CD4-positive, CD25-positive, alpha-beta regulatory T cell (primary cell): ENCODE measurements at regions not wholly inside any gene's neighbourhood (a gene's known extent, or its start where the extent isn't known, plus 50 kb on each side); places are given as distances from the start of the nearest gene placed in this dataset.

ENCODE experiments used
- ATAC-seq, 2 donors: fragments of 150-1000 bp; cut with Tn5 transposase; one replicate each; pipeline ENCODE4 v1.10.0; 2021; ENCODE audit warnings: low read depth in 2 of 2, moderate number of reproducible peaks in 2 of 2, moderate library complexity in 1 of 2
- DNase-seq, 3 donors: peaks; one replicate each; pipeline versions ENCODE4 v3.0.0 to v3.0.0-alpha.2; 2012 to 2022; ENCODE audit warnings: mixed read lengths in 1 of 3
- H3K27ac ChIP-seq: one replicate; pipeline ENCODE4 v1.7.0; 2013; ENCODE audit warnings: mild to moderate bottlenecking, low read length; ENCODE audit not compliant: insufficient read depth, poor library complexity, severe bottlenecking
- H3K27me3 ChIP-seq: one replicate; pipeline ENCODE4 v1.7.0; 2013; ENCODE audit warnings: low read length; ENCODE audit not compliant: control insufficient read depth, insufficient read depth
- H3K36me3 ChIP-seq: one replicate; pipeline ENCODE4 v1.7.0; 2013; ENCODE audit warnings: mild to moderate bottlenecking, low read length, moderate library complexity; ENCODE audit not compliant: control insufficient read depth, insufficient read depth
- H3K4me1 ChIP-seq: 2 replicates; pipeline ENCODE4 v1.7.0; 2013; ENCODE audit warnings: mild to moderate bottlenecking, low read length; ENCODE audit not compliant: insufficient read depth, control insufficient read depth, poor library complexity, severe bottlenecking
- H3K4me3 ChIP-seq: one replicate; pipeline ENCODE4 v1.7.0; 2013; ENCODE audit warnings: low read depth, mild to moderate bottlenecking, low read length, moderate library complexity
- H3K9me3 ChIP-seq, 2 experiments: 1 replicate in 1 of 2; 2 replicates in 1 of 2; pipeline ENCODE4 v1.7.0; 2013; ENCODE audit warnings: low read length in 2 of 2, mild to moderate bottlenecking in 1 of 2, moderate library complexity in 1 of 2; ENCODE audit not compliant: control insufficient read depth in 2 of 2
- H3K27ac Mint-ChIP-seq, 3 donors: one replicate each; pipeline ENCODE4 v1.8.0; 2020 to 2022; ENCODE audit warnings: mild to moderate bottlenecking in 3 of 3, mixed read lengths in 3 of 3, moderate library complexity in 2 of 3
- H3K27me3 Mint-ChIP-seq: one replicate; pipeline ENCODE4 v1.8.0; 2022; ENCODE audit warnings: mild to moderate bottlenecking, mixed read lengths
- H3K36me3 Mint-ChIP-seq: one replicate; pipeline ENCODE4 v1.8.0; 2020; ENCODE audit warnings: mixed read lengths
- H3K4me1 Mint-ChIP-seq, 4 donors: one replicate each; pipeline ENCODE4 v1.8.0; 2020 to 2022; ENCODE audit warnings: mixed read lengths in 4 of 4, mild to moderate bottlenecking in 1 of 4
- H3K4me3 Mint-ChIP-seq, 4 donors: one replicate each; pipeline ENCODE4 v1.8.0; 2020 to 2022; ENCODE audit warnings: mild to moderate bottlenecking in 4 of 4, mixed read lengths in 4 of 4, moderate library complexity in 3 of 4
- H3K9me3 Mint-ChIP-seq, 7 donors: one replicate each; pipeline ENCODE4 v1.8.0; 2020 to 2022; ENCODE audit warnings: mixed read lengths in 7 of 7, mild to moderate bottlenecking in 3 of 7, moderate library complexity in 2 of 7

DNA sequence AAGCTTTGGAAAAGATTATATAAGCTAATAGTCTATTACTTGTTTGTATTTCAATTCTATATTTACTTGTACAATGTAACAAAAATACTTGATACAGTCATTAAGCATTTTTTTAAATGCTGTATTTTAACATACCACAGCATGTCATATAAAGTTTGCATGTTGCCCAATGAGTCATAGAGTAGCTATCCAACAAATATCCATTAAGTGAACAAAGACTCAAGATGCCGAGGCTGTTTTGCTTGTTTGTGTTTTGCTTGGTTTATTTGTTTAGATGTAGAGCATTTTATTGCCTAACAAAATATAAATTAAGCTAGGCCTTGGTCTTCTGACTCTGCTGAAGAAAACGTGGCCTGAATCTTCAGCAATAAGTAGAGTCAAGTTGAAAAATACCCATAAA lies 1584.3 kb upstream of the NUDT12 start:
- H3K9me3 Mint-ChIP-seq: peaks cover 0 to 5% (median 3%) of the 10 kb centered on the region in 7 donors
- H3K36me3 Mint-ChIP-seq: no peaks in the 10 kb centered on the region
- no peaks in the 10 kb centered on the region for H3K9me3 ChIP-seq
- H3K27ac Mint-ChIP-seq: no peak overlapping the region
- no peak overlapping the region for H3K4me3 Mint-ChIP-seq
- no peaks in the 10 kb centered on the region for H3K4me1 ChIP-seq
- H3K4me1 Mint-ChIP-seq: no peaks in the 10 kb centered on the region
- H3K27ac ChIP-seq: no peak overlapping the region
- no peaks in the 10 kb centered on the region for H3K27me3 Mint-ChIP-seq
- no peaks in the 10 kb centered on the region for H3K36me3 ChIP-seq
- DNase-seq: no peak
- H3K27me3 ChIP-seq: no peaks in the 10 kb centered on the region
- no peak overlapping the region for H3K4me3 ChIP-seq
- ATAC-seq: no peak

DNA sequence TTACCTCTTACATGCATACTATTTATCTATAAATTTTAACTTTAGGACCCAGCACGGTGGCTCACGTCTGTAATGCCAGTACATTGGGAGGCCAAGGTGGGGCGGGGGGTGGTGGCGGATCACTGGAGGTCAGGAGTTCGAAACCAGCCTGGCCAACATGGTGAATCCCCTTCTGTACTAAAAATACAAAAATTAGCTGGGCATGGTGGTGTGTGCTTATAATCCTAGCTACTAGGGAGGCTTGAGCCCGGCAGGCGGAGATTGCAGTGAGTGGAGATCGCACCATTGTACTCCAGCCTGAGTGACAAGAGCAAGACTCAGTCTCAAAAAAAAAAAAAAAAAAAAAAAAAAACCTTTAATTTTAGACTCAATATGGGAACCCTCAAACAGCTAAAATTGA lies 1582.6 kb upstream of the NUDT12 start:
- no peak overlapping the region for H3K4me3 ChIP-seq
- no peaks in the 10 kb centered on the region for H3K9me3 ChIP-seq
- Mint-ChIP-seq H3K4me3 (no peak overlapping the region), H3K36me3 (no peaks in the 10 kb centered on the region), H3K27me3 (no peaks in the 10 kb centered on the region), H3K9me3 (peaks cover 0 to 4% (median 0%) of the 10 kb centered on the region in 7 donors), H3K27ac (no peak overlapping the region), H3K4me1 (no peaks in the 10 kb centered on the region)
- no peaks in the 10 kb centered on the region for H3K4me1 ChIP-seq
- ATAC-seq (no peak), DNase-seq (no peak)
- H3K27ac ChIP-seq: no peak overlapping the region
- H3K27me3 ChIP-seq: no peaks in the 10 kb centered on the region
- H3K36me3 ChIP-seq: no peaks in the 10 kb centered on the region

DNA sequence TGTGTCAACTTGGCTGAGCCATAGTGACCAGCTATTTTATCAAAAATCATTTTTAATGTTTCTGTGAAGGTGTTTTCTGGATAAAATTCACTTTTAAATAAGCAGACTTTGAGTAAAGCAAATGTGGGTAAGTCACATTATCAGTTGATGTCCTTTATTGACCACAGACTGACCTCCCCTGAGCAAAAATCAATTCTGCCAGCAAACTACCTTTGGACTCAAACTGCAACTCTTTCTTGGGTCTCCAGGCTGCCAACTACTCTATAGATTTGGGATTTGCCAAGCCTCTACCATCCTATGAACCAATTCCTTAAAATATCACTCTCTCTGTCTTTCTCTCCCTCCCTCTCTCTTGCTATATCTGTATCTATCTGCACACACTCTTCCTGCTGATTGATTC lies 1571.7 kb upstream of the NUDT12 start:
- no peak for ATAC-seq
- Histone ChIP-seq H3K9me3 (peaks cover 0 to 4% of the 10 kb centered on the region in 2 experiments), H3K27me3 (no peaks in the 10 kb centered on the region), H3K36me3 (no peaks in the 10 kb centered on the region), H3K4me3 (no peak overlapping the region), H3K4me1 (no peaks in the 10 kb centered on the region), H3K27ac (no peak overlapping the region)
- no peaks in the 10 kb centered on the region for H3K36me3 Mint-ChIP-seq
- no peaks in the 10 kb centered on the region for H3K27me3 Mint-ChIP-seq
- H3K4me3 Mint-ChIP-seq: no peak overlapping the region
- H3K9me3 Mint-ChIP-seq: peaks cover 0 to 51% (median 7%) of the 10 kb centered on the region in 7 donors
- no peak for DNase-seq
- H3K27ac Mint-ChIP-seq: no peak overlapping the region
- no peaks in the 10 kb centered on the region for H3K4me1 Mint-ChIP-seq

DNA sequence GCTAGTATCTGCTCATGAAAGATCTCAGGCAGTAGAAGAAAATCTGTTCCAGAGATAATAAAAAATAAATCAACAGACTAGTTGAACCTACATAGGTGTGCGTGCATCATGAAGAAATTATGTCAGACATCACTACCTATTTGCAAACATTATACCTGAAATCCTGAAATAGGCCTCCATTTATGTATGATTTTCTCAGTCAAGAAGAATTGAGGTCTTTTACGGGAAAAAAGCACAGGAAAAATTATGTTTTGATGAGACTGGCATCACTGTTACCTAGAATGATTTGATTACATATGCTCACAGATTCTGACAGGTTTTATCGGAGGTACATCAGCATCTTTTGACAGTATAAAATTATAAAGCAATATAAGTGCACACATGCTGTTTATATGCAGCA lies 1570.5 kb upstream of the NUDT12 start:
- no peak overlapping the region for H3K27ac ChIP-seq
- no peaks in the 10 kb centered on the region for H3K36me3 Mint-ChIP-seq
- H3K4me1 Mint-ChIP-seq: no peaks in the 10 kb centered on the region
- no peaks in the 10 kb centered on the region for H3K4me1 ChIP-seq
- no peaks in the 10 kb centered on the region for H3K27me3 ChIP-seq
- H3K27me3 Mint-ChIP-seq: no peaks in the 10 kb centered on the region
- DNase-seq: no peak
- no peak overlapping the region for H3K4me3 ChIP-seq
- ATAC-seq: no peak
- peaks cover 0 to 42% (median 7%) of the 10 kb centered on the region in 7 donors for H3K9me3 Mint-ChIP-seq
- no peak overlapping the region for H3K27ac Mint-ChIP-seq
- no peaks in the 10 kb centered on the region for H3K36me3 ChIP-seq
- no peak overlapping the region for H3K4me3 Mint-ChIP-seq
- H3K9me3 ChIP-seq: peaks cover 0 to 4% of the 10 kb centered on the region in 2 experiments

DNA sequence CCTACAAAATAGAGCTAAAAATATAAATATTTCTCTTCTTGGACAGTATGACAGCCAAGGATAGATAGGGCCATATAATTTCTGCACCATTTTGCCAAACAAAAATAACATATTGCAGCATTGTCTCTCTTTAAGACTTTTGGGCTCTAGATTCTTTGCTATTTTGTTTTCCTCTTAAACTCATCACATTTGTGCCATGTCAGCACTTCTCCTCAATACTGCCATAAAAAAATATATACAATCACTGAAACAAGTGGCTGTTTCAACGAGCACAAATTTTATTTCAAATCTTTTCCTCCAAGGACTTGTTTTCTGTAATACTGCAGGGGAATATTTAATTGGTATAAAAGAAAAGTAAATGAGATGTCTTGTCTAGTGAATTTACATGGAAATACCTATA lies 1570.0 kb upstream of the NUDT12 start:
- H3K4me3 Mint-ChIP-seq: no peak overlapping the region
- H3K4me1 Mint-ChIP-seq: no peaks in the 10 kb centered on the region
- peaks cover 0 to 42% (median 8%) of the 10 kb centered on the region in 7 donors for H3K9me3 Mint-ChIP-seq
- no peak overlapping the region for H3K27ac Mint-ChIP-seq
- no peak overlapping the region for H3K27ac ChIP-seq
- DNase-seq: no peak
- no peaks in the 10 kb centered on the region for H3K27me3 Mint-ChIP-seq
- no peak for ATAC-seq
- H3K9me3 ChIP-seq: peaks cover 0 to 4% of the 10 kb centered on the region in 2 experiments
- H3K4me1 ChIP-seq: no peaks in the 10 kb centered on the region
- H3K27me3 ChIP-seq: no peaks in the 10 kb centered on the region
- no peak overlapping the region for H3K4me3 ChIP-seq
- no peaks in the 10 kb centered on the region for H3K36me3 ChIP-seq
- H3K36me3 Mint-ChIP-seq: no peaks in the 10 kb centered on the region

DNA sequence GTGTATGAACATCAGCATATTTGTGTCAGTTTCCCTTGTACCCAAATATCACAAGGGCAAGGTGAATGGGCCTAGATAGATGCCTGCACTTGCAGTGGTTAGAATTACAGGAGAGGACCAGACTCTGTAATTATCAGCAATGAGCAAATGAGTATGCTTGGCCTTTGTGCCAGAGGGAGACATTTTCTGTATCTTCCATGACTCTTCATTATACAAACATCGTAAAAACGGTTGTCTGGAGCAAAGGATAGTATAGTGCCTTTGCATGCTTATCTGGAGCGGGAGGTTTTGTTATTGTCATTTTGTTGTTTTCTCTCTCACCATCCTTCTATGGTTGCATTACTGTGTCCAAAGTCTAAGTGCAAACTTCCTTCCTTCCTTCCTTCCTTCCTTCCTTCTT lies 1568.5 kb upstream of the NUDT12 start:
- peaks cover 0 to 41% (median 8%) of the 10 kb centered on the region in 7 donors for H3K9me3 Mint-ChIP-seq
- H3K36me3 Mint-ChIP-seq: no peaks in the 10 kb centered on the region
- Histone ChIP-seq H3K9me3 (peaks cover 0 to 4% of the 10 kb centered on the region in 2 experiments), H3K4me1 (no peaks in the 10 kb centered on the region), H3K27me3 (no peaks in the 10 kb centered on the region), H3K4me3 (no peak overlapping the region), H3K36me3 (no peaks in the 10 kb centered on the region), H3K27ac (no peak overlapping the region)
- H3K27ac Mint-ChIP-seq: no peak overlapping the region
- DNase-seq (no peak), ATAC-seq (no peak)
- H3K27me3 Mint-ChIP-seq: no peaks in the 10 kb centered on the region
- no peak overlapping the region for H3K4me3 Mint-ChIP-seq
- no peaks in the 10 kb centered on the region for H3K4me1 Mint-ChIP-seq

DNA sequence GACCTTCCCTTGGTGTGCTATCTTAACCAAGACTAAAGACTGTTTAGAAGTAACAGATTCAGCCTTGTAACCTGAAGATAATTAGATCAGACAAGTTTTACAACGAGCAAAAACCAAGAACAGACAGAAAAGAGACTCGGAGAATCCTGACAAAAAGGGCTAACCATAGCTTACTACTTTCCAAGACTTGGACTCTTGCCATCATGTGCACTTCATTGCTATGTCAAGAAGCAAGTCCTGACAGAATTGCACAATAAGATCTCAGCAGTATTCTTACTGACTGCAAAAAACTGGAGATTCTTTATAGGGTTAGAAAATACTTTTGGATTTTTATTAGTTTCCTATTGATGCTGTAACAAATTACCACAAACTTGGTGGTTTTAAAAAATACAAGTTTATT lies 1539.0 kb upstream of the NUDT12 start:
- no peak overlapping the region for H3K27ac Mint-ChIP-seq
- peaks cover 0 to 4% (median 0%) of the 10 kb centered on the region in 4 donors for H3K4me1 Mint-ChIP-seq
- H3K27me3 Mint-ChIP-seq: no peaks in the 10 kb centered on the region
- H3K36me3 Mint-ChIP-seq: no peaks in the 10 kb centered on the region
- no peak overlapping the region for H3K4me3 ChIP-seq
- no peak for DNase-seq
- no peak overlapping the region for H3K27ac ChIP-seq
- no peaks in the 10 kb centered on the region for H3K9me3 ChIP-seq
- no peaks in the 10 kb centered on the region for H3K36me3 ChIP-seq
- ATAC-seq: no peak
- H3K27me3 ChIP-seq: no peaks in the 10 kb centered on the region
- no peaks in the 10 kb centered on the region for H3K4me1 ChIP-seq
- H3K4me3 Mint-ChIP-seq: no peak overlapping the region
- H3K9me3 Mint-ChIP-seq: peaks cover under 1 to 13% (median 7%) of the 10 kb centered on the region in 7 donors

DNA sequence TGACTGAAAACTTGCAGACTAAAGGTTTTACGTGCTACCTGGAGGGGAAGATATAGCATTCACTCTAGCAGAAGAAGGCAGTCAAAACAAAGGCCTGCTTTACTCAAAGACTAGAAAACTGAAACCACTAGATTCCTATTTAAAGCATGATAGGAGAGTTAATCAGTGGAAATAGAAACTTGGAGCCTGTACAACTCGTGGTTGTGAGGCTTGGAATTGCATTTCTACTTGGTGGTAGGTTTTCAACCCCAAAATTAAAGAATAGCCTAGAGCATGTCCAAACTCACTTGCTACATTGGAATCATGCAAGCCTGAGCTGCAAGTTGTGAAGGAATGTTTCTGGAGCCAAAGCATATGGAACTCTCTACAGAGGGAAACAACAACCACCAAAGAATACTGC lies 1526.4 kb upstream of the NUDT12 start:
- H3K4me1 Mint-ChIP-seq: no peaks in the 10 kb centered on the region
- no peaks in the 10 kb centered on the region for H3K36me3 Mint-ChIP-seq
- H3K27ac ChIP-seq: no peak overlapping the region
- peaks cover 2 to 19% (median 10%) of the 10 kb centered on the region in 7 donors for H3K9me3 Mint-ChIP-seq
- no peaks in the 10 kb centered on the region for H3K27me3 ChIP-seq
- no peak overlapping the region for H3K4me3 ChIP-seq
- no peak for DNase-seq
- no peaks in the 10 kb centered on the region for H3K4me1 ChIP-seq
- ATAC-seq: no peak
- no peak overlapping the region for H3K4me3 Mint-ChIP-seq
- H3K27ac Mint-ChIP-seq: no peak overlapping the region
- no peaks in the 10 kb centered on the region for H3K27me3 Mint-ChIP-seq
- H3K9me3 ChIP-seq: no peaks in the 10 kb centered on the region
- no peaks in the 10 kb centered on the region for H3K36me3 ChIP-seq
